HEK293 (cell line): ENCODE measurements at regions not wholly inside any gene's neighbourhood (a gene's known extent, or its start where the extent isn't known, plus 50 kb on each side); places are given as distances from the start of the nearest gene placed in this dataset.

Experiments
- CTCF ChIA-PET: fragments of 350-600 bp; formaldehyde crosslinking; extraction: SDS; loops from one replicate; lab custom pipeline; 2021; ENCODE audit warnings: antibody characterized with exemption; lab: Yijun Ruan, JAX
- POLR2A ChIA-PET: fragments of 300-600 bp; formaldehyde crosslinking; extraction: SDS; loops from one replicate; lab custom pipeline; 2020; ENCODE audit warnings: antibody characterized with exemption, inconsistent platforms; lab: Yijun Ruan, JAX
- H3K27ac ChIP-seq: fragments of 200-500 bp; sonication (Bioruptor generic); 2 replicates; pipeline ENCODE4 v1.5.1; 2014; ENCODE audit warnings: low read depth, low read length, control low read depth, inconsistent platforms; ENCODE audit errors: extremely low read depth
- H3K36me3 ChIP-seq, 2 experiments: fragments of 200-500 bp in 1 of 2; sonication (Bioruptor generic) in 1 of 2; 1 replicate in 1 of 2; 2 replicates in 1 of 2; pipeline ENCODE4 v1.5.1; 2014 to 2017; ENCODE audit warnings: inconsistent platforms in 2 of 2, low read length in 2 of 2; ENCODE audit not compliant: control insufficient read depth in 2 of 2, insufficient read depth in 1 of 2
- H3K4me1 ChIP-seq: fragments of 200-500 bp; sonication (Bioruptor generic); 2 replicates; pipeline ENCODE4 v1.5.1; 2014; ENCODE audit warnings: mild to moderate bottlenecking, low read length, inconsistent platforms; ENCODE audit not compliant: control insufficient read depth, insufficient read depth
- H3K4me3 ChIP-seq: 2 replicates; pipeline ENCODE4 v1.5.1; 2011; ENCODE audit warnings: low read depth, mild to moderate bottlenecking, control low read depth, low read length, moderate library complexity
- H3K9me3 ChIP-seq: fragments of 200-500 bp; sonication (Bioruptor generic); 2 replicates; pipeline ENCODE4 v1.5.1; 2014; ENCODE audit warnings: low read depth, low read length, inconsistent platforms; ENCODE audit not compliant: control insufficient read depth, insufficient read depth
- BCL11A ChIP-seq: fragments of 450-650 bp; formaldehyde crosslinking; IDR thresholded peaks from 2 replicates; pipeline ENCODE4 v1.5.1; 2016; ENCODE audit warnings: low read depth, missing biosample characterization, missing genetic modification characterization
- BCL11B ChIP-seq: fragments of 450-650 bp; formaldehyde crosslinking; IDR thresholded peaks from 2 replicates; pipeline ENCODE4 v1.5.1; 2016; ENCODE audit warnings: low read depth, missing biosample characterization, missing genetic modification characterization
- SP2 ChIP-seq: fragments of 450-650 bp; formaldehyde crosslinking; IDR thresholded peaks from 2 replicates; pipeline ENCODE4 v1.5.1; 2016; ENCODE audit warnings: missing biosample characterization, missing genetic modification characterization
- ZBTB1 ChIP-seq: fragments of 450-650 bp; formaldehyde crosslinking; IDR thresholded peaks from 2 replicates; pipeline ENCODE4 v1.5.1; 2016; ENCODE audit warnings: missing biosample characterization, missing genetic modification characterization
- ZNF121 ChIP-seq: fragments of 450-650 bp; formaldehyde crosslinking; IDR thresholded peaks from 2 replicates; pipeline ENCODE4 v1.5.1; 2016; ENCODE audit warnings: missing biosample characterization, missing genetic modification characterization
- ZNF140 ChIP-seq: fragments of 450-650 bp; formaldehyde crosslinking; IDR thresholded peaks from 2 replicates; pipeline ENCODE4 v1.5.1; 2016; ENCODE audit warnings: missing biosample characterization, missing genetic modification characterization
- ZNF266 ChIP-seq: fragments of 450-650 bp; formaldehyde crosslinking; IDR thresholded peaks from 2 replicates; pipeline ENCODE4 v1.5.1; 2016; ENCODE audit warnings: missing biosample characterization, missing genetic modification characterization, low read depth
- ZNF302 ChIP-seq: fragments of 450-650 bp; formaldehyde crosslinking; IDR thresholded peaks from 2 replicates; pipeline ENCODE4 v1.5.1; 2016; ENCODE audit warnings: missing biosample characterization, missing genetic modification characterization, low read depth
- ZNF433 ChIP-seq: fragments of 450-650 bp; formaldehyde crosslinking; IDR thresholded peaks from 2 replicates; pipeline ENCODE4 v1.5.1; 2016; ENCODE audit warnings: missing biosample characterization, missing genetic modification characterization, low read depth
- ZNF501 ChIP-seq: fragments of 450-650 bp; formaldehyde crosslinking; IDR thresholded peaks from 2 replicates; pipeline ENCODE4 v1.5.1; 2016; ENCODE audit warnings: missing biosample characterization, missing genetic modification characterization
- ZNF555 ChIP-seq: fragments of 450-650 bp; formaldehyde crosslinking; conservative IDR thresholded peaks from 2 replicates; pipeline ENCODE4 v1.5.1; 2017; ENCODE audit warnings: missing biosample characterization, mild to moderate bottlenecking, missing genetic modification characterization, inconsistent platforms
- ZNF558 ChIP-seq: fragments of 450-650 bp; formaldehyde crosslinking; IDR thresholded peaks from 2 replicates; pipeline ENCODE4 v1.5.1; 2016; ENCODE audit warnings: missing biosample characterization, missing genetic modification characterization
- ZNF585B ChIP-seq: fragments of 450-650 bp; formaldehyde crosslinking; IDR thresholded peaks from 2 replicates; pipeline ENCODE4 v1.5.1; 2016; ENCODE audit warnings: missing biosample characterization, missing genetic modification characterization
- ZNF677 ChIP-seq: fragments of 450-650 bp; IDR thresholded peaks from 2 replicates; pipeline ENCODE4 v1.5.0; 2018; ENCODE audit warnings: missing biosample characterization, mild to moderate bottlenecking, missing genetic modification characterization, moderate library complexity
- ZNF777 ChIP-seq: fragments of 450-650 bp; formaldehyde crosslinking; IDR thresholded peaks from 2 replicates; pipeline ENCODE4 v1.5.1; 2017; ENCODE audit warnings: missing biosample characterization, missing genetic modification characterization, borderline replicate concordance
- TF ChIP-seq, protein P1 (sequence below): fragments of 450-650 bp; formaldehyde crosslinking; IDR thresholded peaks from 2 replicates; pipeline ENCODE4 v1.5.1; 2017; ENCODE audit warnings: missing biosample characterization, missing genetic modification characterization
- TF ChIP-seq, protein P2 (sequence below): fragments of 450-650 bp; formaldehyde crosslinking; IDR thresholded peaks from 2 replicates; pipeline ENCODE4 v1.5.1; 2016; ENCODE audit warnings: missing biosample characterization, missing genetic modification characterization
- TF ChIP-seq, protein P3 (sequence below): fragments of 450-650 bp; formaldehyde crosslinking; IDR thresholded peaks from 2 replicates; pipeline ENCODE4 v1.5.0; 2017; ENCODE audit warnings: missing biosample characterization, missing genetic modification characterization, borderline replicate concordance
- TF ChIP-seq, protein P4 (sequence below): fragments of 450-650 bp; formaldehyde crosslinking; IDR thresholded peaks from 2 replicates; pipeline ENCODE4 v1.5.1; 2016; ENCODE audit warnings: missing biosample characterization, missing genetic modification characterization, borderline replicate concordance
- TF ChIP-seq, protein P5 (sequence below): fragments of 450-650 bp; formaldehyde crosslinking; IDR thresholded peaks from 2 replicates; pipeline ENCODE4 v1.5.1; 2016; ENCODE audit warnings: missing biosample characterization, missing genetic modification characterization
- TF ChIP-seq, protein P6 (sequence below): fragments of 450-650 bp; formaldehyde crosslinking; IDR thresholded peaks from 2 replicates; pipeline ENCODE4 v1.5.1; 2016; ENCODE audit warnings: missing biosample characterization, missing genetic modification characterization, low read depth
- TF ChIP-seq, protein P7 (sequence below): sonication (generic); formaldehyde crosslinking; IDR thresholded peaks from 2 replicates; pipeline ENCODE4 v1.8.1; 2022; ENCODE audit warnings: mild to moderate bottlenecking, moderate library complexity, missing genetic modification reagents

DNA sequence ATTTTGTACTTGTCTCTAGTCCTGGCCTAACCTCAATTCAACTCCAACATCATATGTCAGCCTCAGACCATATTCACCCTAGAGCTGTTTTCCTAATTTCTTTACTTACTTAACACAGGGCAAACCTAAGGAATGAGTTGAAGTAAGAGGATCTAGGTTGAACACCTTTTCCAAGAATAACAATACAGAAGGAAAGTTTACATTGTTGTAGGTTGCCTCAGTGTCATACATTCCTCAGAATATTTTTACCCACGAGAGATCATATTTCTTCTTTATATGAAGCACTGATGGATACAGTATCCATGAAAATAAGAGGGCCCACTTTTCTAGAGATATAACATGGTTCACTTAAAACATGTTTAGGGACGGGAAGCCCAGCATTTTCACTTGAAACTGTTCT, 369.5 kb downstream of the CNTN6 start:
- Histone ChIP-seq H3K36me3 (no peaks in the 10 kb centered on the region), H3K4me3 (no peak overlapping the region), H3K27ac (no peak overlapping the region), H3K4me1 (no peaks in the 10 kb centered on the region), H3K9me3 (no peaks in the 10 kb centered on the region)
- ChIA-PET POLR2A (no interaction called here), CTCF (no interaction called here)
- TF ChIP-seq ZNF555 (tag by site-specific recombination) (no peak), ZNF121 (tag by site-specific recombination) (no peak), ZNF433 (tag by site-specific recombination) (no peak), ZBTB1 (no peak), ZNF266 (tag by site-specific recombination) (no peak), ZNF585B (tag by site-specific recombination) (no peak), ZNF777 (no peak), ZNF501 (no peak), SP2 (no peak)
- TF ChIP-seq, protein P1, sequence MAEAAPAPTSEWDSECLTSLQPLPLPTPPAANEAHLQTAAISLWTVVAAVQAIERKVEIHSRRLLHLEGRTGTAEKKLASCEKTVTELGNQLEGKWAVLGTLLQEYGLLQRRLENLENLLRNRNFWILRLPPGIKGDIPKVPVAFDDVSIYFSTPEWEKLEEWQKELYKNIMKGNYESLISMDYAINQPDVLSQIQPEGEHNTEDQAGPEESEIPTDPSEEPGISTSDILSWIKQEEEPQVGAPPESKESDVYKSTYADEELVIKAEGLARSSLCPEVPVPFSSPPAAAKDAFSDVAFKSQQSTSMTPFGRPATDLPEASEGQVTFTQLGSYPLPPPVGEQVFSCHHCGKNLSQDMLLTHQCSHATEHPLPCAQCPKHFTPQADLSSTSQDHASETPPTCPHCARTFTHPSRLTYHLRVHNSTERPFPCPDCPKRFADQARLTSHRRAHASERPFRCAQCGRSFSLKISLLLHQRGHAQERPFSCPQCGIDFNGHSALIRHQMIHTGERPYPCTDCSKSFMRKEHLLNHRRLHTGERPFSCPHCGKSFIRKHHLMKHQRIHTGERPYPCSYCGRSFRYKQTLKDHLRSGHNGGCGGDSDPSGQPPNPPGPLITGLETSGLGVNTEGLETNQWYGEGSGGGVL (tag by site-specific recombination), result no peak
- TF ChIP-seq, protein P2, sequence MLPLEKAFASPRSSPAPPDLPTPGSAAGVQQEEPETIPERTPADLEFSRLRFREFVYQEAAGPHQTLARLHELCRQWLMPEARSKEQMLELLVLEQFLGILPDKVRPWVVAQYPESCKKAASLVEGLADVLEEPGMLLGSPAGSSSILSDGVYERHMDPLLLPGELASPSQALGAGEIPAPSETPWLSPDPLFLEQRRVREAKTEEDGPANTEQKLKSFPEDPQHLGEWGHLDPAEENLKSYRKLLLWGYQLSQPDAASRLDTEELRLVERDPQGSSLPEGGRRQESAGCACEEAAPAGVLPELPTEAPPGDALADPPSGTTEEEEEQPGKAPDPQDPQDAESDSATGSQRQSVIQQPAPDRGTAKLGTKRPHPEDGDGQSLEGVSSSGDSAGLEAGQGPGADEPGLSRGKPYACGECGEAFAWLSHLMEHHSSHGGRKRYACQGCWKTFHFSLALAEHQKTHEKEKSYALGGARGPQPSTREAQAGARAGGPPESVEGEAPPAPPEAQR, result no peak
- TF ChIP-seq, protein P3, sequence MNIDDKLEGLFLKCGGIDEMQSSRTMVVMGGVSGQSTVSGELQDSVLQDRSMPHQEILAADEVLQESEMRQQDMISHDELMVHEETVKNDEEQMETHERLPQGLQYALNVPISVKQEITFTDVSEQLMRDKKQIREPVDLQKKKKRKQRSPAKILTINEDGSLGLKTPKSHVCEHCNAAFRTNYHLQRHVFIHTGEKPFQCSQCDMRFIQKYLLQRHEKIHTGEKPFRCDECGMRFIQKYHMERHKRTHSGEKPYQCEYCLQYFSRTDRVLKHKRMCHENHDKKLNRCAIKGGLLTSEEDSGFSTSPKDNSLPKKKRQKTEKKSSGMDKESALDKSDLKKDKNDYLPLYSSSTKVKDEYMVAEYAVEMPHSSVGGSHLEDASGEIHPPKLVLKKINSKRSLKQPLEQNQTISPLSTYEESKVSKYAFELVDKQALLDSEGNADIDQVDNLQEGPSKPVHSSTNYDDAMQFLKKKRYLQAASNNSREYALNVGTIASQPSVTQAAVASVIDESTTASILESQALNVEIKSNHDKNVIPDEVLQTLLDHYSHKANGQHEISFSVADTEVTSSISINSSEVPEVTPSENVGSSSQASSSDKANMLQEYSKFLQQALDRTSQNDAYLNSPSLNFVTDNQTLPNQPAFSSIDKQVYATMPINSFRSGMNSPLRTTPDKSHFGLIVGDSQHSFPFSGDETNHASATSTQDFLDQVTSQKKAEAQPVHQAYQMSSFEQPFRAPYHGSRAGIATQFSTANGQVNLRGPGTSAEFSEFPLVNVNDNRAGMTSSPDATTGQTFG, result no peak
- TF ChIP-seq, protein P4, sequence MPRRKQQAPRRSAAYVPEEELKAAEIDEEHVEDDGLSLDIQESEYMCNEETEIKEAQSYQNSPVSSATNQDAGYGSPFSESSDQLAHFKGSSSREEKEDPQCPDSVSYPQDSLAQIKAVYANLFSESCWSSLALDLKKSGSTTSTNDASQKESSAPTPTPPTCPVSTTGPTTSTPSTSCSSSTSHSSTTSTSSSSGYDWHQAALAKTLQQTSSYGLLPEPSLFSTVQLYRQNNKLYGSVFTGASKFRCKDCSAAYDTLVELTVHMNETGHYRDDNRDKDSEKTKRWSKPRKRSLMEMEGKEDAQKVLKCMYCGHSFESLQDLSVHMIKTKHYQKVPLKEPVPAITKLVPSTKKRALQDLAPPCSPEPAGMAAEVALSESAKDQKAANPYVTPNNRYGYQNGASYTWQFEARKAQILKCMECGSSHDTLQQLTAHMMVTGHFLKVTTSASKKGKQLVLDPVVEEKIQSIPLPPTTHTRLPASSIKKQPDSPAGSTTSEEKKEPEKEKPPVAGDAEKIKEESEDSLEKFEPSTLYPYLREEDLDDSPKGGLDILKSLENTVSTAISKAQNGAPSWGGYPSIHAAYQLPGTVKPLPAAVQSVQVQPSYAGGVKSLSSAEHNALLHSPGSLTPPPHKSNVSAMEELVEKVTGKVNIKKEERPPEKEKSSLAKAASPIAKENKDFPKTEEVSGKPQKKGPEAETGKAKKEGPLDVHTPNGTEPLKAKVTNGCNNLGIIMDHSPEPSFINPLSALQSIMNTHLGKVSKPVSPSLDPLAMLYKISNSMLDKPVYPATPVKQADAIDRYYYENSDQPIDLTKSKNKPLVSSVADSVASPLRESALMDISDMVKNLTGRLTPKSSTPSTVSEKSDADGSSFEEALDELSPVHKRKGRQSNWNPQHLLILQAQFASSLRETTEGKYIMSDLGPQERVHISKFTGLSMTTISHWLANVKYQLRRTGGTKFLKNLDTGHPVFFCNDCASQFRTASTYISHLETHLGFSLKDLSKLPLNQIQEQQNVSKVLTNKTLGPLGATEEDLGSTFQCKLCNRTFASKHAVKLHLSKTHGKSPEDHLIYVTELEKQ (tag by site-specific recombination), result no peak
- TF ChIP-seq, protein P5, sequence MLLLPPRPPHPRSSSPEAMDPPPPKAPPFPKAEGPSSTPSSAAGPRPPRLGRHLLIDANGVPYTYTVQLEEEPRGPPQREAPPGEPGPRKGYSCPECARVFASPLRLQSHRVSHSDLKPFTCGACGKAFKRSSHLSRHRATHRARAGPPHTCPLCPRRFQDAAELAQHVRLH, result no peak

DNA sequence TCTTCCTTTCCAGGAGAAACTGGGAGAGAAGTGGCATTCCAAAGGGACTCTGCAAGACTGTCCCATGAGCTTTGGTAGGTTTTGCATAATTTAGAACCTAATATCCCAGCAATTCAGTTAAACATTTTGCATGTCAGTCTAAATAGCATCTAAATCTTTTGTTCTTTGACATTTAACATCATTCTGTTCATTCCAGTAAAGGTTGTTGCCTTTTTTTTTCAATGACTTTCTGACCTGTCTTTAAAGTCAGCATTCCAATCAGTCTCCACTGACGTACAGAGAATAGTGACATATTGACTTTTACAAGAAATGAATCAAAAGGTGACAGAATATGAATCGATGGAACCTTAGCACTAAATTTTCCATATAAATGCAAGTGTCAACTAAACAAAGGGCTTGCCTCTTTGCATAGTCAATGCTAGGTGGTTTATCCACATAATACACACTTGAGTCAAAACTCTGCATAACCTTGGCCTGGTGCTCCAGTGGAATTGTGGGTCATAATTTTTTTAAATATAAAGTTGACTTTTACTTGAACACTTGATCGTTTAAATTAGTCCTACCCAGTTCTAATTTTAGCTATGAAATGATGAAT, 370.1 kb downstream of the CNTN6 start:
- POLR2A ChIA-PET, result no interaction called here
- TF ChIP-seq ZNF302 (tag by site-specific recombination) (no peak), BCL11A (tag by site-specific recombination) (no peak), ZNF555 (tag by site-specific recombination) (no peak), BCL11B (tag by site-specific recombination) (no peak), ZNF558 (no peak), ZNF140 (tag by site-specific recombination) (no peak), ZNF677 (tag by site-specific recombination) (no peak)
- TF ChIP-seq, protein P6, sequence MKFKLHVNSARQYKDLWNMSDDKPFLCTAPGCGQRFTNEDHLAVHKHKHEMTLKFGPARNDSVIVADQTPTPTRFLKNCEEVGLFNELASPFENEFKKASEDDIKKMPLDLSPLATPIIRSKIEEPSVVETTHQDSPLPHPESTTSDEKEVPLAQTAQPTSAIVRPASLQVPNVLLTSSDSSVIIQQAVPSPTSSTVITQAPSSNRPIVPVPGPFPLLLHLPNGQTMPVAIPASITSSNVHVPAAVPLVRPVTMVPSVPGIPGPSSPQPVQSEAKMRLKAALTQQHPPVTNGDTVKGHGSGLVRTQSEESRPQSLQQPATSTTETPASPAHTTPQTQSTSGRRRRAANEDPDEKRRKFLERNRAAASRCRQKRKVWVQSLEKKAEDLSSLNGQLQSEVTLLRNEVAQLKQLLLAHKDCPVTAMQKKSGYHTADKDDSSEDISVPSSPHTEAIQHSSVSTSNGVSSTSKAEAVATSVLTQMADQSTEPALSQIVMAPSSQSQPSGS, result no peak
- TF ChIP-seq, protein P7, sequence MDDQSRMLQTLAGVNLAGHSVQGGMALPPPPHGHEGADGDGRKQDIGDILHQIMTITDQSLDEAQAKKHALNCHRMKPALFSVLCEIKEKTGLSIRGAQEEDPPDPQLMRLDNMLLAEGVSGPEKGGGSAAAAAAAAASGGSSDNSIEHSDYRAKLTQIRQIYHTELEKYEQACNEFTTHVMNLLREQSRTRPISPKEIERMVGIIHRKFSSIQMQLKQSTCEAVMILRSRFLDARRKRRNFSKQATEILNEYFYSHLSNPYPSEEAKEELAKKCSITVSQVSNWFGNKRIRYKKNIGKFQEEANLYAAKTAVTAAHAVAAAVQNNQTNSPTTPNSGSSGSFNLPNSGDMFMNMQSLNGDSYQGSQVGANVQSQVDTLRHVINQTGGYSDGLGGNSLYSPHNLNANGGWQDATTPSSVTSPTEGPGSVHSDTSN, result no peak

More for the DNA sequence above, 370.1 kb downstream of the CNTN6 start:
- CTCF ChIA-PET, result no interaction called here
- H3K4me3 ChIP-seq, result no peak overlapping the region
- no peak overlapping the region for H3K27ac ChIP-seq
- H3K36me3 ChIP-seq, result no peaks in the 10 kb centered on the region
- no peaks in the 10 kb centered on the region for H3K4me1 ChIP-seq
- no peaks in the 10 kb centered on the region for H3K9me3 ChIP-seq
